ENCODE measurements at regions not wholly inside any gene's neighbourhood (a gene's known extent, or its start where the extent isn't known, plus 50 kb on each side); places are given as distances from the start of the nearest gene placed in this dataset.

DNA sequence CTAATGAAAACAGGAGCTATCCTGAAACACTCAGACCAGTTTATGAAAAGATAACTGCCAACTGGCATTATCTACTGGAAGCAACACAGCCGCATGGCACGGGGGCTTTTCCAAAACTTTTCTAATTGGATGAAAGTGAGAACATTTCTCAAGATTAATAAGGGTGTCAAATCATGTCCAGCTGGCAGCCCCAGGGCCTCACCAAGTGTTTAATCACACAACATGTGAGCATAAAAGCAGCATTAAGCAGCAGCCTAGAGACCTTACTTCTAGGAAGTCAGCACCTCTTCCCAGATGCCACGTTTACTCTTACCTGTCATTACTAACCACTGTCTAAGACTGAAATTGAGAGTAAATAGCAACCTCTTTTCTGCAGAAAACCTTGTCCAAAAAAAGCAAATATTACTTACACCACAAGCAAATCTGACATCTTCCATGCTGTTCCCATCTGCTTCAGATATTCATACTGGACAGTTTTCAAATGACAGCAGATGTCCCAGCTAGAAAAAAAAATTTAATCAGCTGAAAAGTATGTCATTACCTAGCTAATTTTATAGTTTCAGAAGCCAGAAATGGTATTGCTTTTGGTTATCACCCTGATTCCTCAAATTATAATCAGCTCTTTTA is 341.5 kb upstream of the ZP4 start:
- TF ChIP-seq EZH2 (IDR thresholded peaks at IDR 0.05; ENCODE audit: borderline replicate concordance, insufficient read depth, low read depth, low read length, poor library complexity, severe bottlenecking): no peak
- TF ChIP-seq, protein P1, sequence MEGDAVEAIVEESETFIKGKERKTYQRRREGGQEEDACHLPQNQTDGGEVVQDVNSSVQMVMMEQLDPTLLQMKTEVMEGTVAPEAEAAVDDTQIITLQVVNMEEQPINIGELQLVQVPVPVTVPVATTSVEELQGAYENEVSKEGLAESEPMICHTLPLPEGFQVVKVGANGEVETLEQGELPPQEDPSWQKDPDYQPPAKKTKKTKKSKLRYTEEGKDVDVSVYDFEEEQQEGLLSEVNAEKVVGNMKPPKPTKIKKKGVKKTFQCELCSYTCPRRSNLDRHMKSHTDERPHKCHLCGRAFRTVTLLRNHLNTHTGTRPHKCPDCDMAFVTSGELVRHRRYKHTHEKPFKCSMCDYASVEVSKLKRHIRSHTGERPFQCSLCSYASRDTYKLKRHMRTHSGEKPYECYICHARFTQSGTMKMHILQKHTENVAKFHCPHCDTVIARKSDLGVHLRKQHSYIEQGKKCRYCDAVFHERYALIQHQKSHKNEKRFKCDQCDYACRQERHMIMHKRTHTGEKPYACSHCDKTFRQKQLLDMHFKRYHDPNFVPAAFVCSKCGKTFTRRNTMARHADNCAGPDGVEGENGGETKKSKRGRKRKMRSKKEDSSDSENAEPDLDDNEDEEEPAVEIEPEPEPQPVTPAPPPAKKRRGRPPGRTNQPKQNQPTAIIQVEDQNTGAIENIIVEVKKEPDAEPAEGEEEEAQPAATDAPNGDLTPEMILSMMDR (IDR thresholded peaks at IDR 0.05): no peak
- H3K9me3 ChIP-seq (ENCODE audit: control extremely low read depth in 1 of 3, control insufficient read depth in 2 of 3, insufficient read depth in 1 of 3, low read length in 2 of 3): no peaks in the 10 kb centered on the region
- H3K9me3 Mint-ChIP-seq (ENCODE audit: insufficient read depth): peaks cover 3% of the 10 kb centered on the region
- ChIA-PET POLR2A (no interaction called here), CTCF (no interaction called here)
- no peak for DNase-seq
- 73% methylated on average over 1 of the region's 3 CpGs for WGBS (ENCODE audit: insufficient coverage)
- no peak overlapping the region for H3K9ac ChIP-seq (ENCODE audit: low read length)
- no peak for ATAC-seq (ENCODE audit: low read depth)
- H3K4me1 Mint-ChIP-seq: no peaks in the 10 kb centered on the region
- no peak overlapping the region for H2AFZ ChIP-seq (ENCODE audit: insufficient read depth, low read depth, low read length, poor library complexity, severe bottlenecking)
- no peak overlapping the region for H3K4me3 Mint-ChIP-seq
- H3K27ac Mint-ChIP-seq: no peak overlapping the region
- H3K4me3 ChIP-seq (ENCODE audit: control extremely low read depth in 1 of 5, extremely low read depth in 1 of 5, insufficient read depth in 1 of 5, low read depth in 2 of 5, low read length in 4 of 5): no peak overlapping the region
- no peaks in the 10 kb centered on the region for H3K36me3 ChIP-seq (replicated peaks in 1 of 2; ENCODE audit: control extremely low read depth in 1 of 2, control insufficient read depth in 1 of 2, extremely low read depth in 1 of 2, insufficient read depth in 2 of 2, low read length in 1 of 2)
- intact Hi-C loops (cut with micrococcal nuclease): no loop called here
- no peak overlapping the region for H3K27ac ChIP-seq (ENCODE audit: low read length in 2 of 2)
- H3K27me3 ChIP-seq (replicated peaks in 1 of 4; ENCODE audit: control extremely low read depth in 1 of 4, control insufficient read depth in 3 of 4, insufficient read depth in 4 of 4, low read length in 3 of 4): no peaks in the 10 kb centered on the region
- H3K4me1 ChIP-seq (ENCODE audit: control insufficient read depth in 2 of 2, insufficient read depth in 2 of 2, low read length in 2 of 2): no peaks in the 10 kb centered on the region
- H3K4me2 ChIP-seq (replicated peaks; ENCODE audit: low read depth, low read length, poor library complexity, severe bottlenecking): no peak overlapping the region
- no peaks in the 10 kb centered on the region for H3K27me3 Mint-ChIP-seq
- H3K79me2 ChIP-seq (ENCODE audit: control insufficient read depth, insufficient read depth, low read length): no peaks in the 10 kb centered on the region
- H4K20me1 ChIP-seq (ENCODE audit: control insufficient read depth, insufficient read depth, low read length, poor library complexity, severe bottlenecking): no peaks in the 10 kb centered on the region

DNA sequence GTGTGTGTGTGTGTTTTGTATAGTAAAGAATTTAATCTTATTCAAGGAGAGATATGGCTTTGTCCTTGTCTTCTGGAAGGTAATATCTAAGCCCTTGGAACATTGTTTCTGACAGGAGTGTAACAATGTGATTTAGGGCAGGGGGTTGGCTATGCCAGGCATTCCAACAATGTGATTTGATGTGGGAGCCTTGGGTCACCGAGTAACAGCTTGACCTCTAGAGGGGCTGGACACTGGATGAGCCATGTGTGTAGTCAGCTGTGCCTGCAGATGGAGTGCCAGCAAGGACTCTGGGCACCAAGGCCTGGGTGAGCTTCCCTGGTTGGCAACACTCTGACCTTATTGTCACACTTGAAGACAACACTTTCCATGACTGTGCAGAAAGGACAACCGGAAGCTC is 336.1 kb upstream of the ZP4 start:
- Histone ChIP-seq H3K27me3 (replicated peaks in 1 of 4; ENCODE audit: control extremely low read depth in 1 of 4, control insufficient read depth in 3 of 4, insufficient read depth in 4 of 4, low read length in 3 of 4) (no peaks in the 10 kb centered on the region), H4K20me1 (ENCODE audit: control insufficient read depth, insufficient read depth, low read length, poor library complexity, severe bottlenecking) (no peaks in the 10 kb centered on the region), H3K79me2 (ENCODE audit: control insufficient read depth, insufficient read depth, low read length) (no peaks in the 10 kb centered on the region), H3K4me1 (ENCODE audit: control insufficient read depth in 2 of 2, insufficient read depth in 2 of 2, low read length in 2 of 2) (no peaks in the 10 kb centered on the region), H2AFZ (ENCODE audit: insufficient read depth, low read depth, low read length, poor library complexity, severe bottlenecking) (no peak overlapping the region), H3K4me3 (ENCODE audit: control extremely low read depth in 1 of 5, extremely low read depth in 1 of 5, insufficient read depth in 1 of 5, low read depth in 2 of 5, low read length in 4 of 5) (no peak overlapping the region), H3K4me2 (replicated peaks; ENCODE audit: low read depth, low read length, poor library complexity, severe bottlenecking) (no peak overlapping the region), H3K9me3 (ENCODE audit: control extremely low read depth in 1 of 3, control insufficient read depth in 2 of 3, insufficient read depth in 1 of 3, low read length in 2 of 3) (no peaks in the 10 kb centered on the region), H3K9ac (ENCODE audit: low read length) (no peak overlapping the region), H3K36me3 (replicated peaks in 1 of 2; ENCODE audit: control extremely low read depth in 1 of 2, control insufficient read depth in 1 of 2, extremely low read depth in 1 of 2, insufficient read depth in 2 of 2, low read length in 1 of 2) (no peaks in the 10 kb centered on the region), H3K27ac (ENCODE audit: low read length in 2 of 2) (no peak overlapping the region)
- Mint-ChIP-seq H3K9me3 (ENCODE audit: insufficient read depth) (peaks cover 3% of the 10 kb centered on the region), H3K27ac (no peak overlapping the region), H3K4me1 (no peaks in the 10 kb centered on the region), H3K27me3 (no peaks in the 10 kb centered on the region), H3K4me3 (no peak overlapping the region)
- DNase-seq (no peak), ATAC-seq (ENCODE audit: low read depth) (no peak)
- 100% methylated on average over 2 of the region's 2 CpGs for WGBS (ENCODE audit: insufficient coverage)
- TF ChIP-seq, protein P1 (IDR thresholded peaks at IDR 0.05): no peak
- no peak for TF ChIP-seq EZH2 (IDR thresholded peaks at IDR 0.05; ENCODE audit: borderline replicate concordance, insufficient read depth, low read depth, low read length, poor library complexity, severe bottlenecking)
- ChIA-PET POLR2A (no interaction called here), CTCF (no interaction called here)
- intact Hi-C loops (cut with micrococcal nuclease): no loop called here

Measured in B cell (primary cell).